NCI-H2081 treated with DMSO at 0.1 percent for 48 hours (cell line): ENCODE measurements at regions not wholly inside any gene's neighbourhood (a gene's known extent, or its start where the extent isn't known, plus 50 kb on each side); places are given as distances from the start of the nearest gene placed in this dataset.

Source experiments
- DNase-seq: peaks from one replicate; lab custom pipeline; 2025; lab: John Stamatoyannopoulos, UW

DNA sequence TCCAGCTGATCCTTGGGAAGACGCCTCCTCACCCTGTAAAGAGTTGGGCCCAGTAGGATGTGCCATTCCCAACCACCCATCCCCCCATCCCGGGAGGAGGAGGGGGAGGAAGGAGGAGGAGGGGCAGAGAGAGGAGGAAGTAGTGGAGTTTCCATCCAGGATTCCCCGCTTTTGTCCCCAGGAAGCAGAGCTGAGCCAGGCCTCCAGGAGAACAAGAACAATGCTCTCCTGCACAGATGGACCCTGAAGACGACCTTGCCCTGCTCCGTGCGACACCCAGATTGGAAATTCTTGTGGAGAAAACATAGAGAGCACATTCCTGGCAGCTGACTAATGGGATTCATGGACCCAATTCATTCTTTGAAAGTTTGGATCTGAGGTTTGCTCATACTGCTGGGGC lies 132.3 kb upstream of the CRY1 start:
- DNase-seq, result no peak

DNA sequence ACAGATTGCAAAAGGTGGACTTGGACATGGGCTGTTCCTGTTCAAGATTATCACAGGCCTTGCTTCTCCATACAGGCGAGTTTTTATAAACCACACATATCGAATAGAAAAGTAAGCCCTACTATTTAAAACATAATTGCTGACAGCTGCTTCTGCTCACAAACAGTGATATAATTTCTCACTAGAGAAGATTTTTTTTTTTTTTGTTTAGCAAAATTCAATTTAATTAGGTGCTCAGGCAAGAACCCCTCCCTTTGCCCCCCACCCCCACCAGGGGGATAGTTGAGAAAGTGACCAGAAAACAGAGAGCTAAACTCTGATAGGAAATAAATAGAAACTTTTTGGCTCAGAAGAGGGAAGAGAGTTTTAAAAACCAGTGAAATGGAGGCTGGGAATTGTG lies 132.8 kb upstream of the CRY1 start:
- no peak for DNase-seq

GRCh38 chr12:107228076-107228475 lies 134.7 kb upstream of the CRY1 start:
- no peak for DNase-seq

GRCh38 chr12:107229827-107230226 lies 136.5 kb upstream of the CRY1 start:
- DNase-seq, result no peak

DNA sequence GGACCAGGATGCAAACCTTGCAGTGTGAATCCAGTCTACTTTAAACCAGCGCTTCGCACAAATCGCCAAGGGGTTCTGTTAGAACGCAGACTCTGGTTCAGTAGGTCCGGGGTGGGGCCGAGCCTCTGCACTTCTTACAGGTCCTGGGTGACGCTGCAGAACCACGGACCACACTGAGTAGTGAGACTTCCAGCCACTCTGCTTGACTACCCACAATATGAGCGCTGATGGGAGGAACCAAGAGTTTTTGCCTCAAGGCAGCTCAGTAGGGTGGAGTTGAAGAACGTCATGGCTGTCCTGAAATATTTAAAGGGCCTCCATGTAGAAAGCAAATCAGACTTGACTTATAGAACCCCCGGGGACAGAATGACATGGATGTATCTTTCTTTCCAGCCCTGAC lies 138.0 kb upstream of the CRY1 start:
- no peak for DNase-seq

DNA sequence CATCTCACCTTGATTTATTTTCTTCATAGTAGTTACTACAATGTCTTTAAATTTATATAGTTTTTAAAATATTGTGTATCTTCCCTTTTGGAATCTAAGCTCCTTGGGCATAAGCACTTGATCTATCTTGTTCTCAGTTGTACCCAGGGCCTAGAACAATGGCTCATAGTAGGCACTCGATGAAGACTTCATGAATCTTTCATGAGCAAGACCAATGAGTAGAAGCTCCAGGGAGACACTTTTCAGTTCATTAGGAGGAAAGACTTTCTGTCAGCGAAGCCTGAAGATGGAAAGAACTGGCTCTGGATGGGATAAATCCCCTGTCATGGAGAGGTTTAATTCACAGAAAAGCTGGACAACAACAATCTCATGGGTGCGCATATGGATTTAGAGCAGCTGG lies 140.2 kb upstream of the CRY1 start:
- no peak for DNase-seq

GRCh38 chr12:107235600-107235999 lies 142.3 kb upstream of the CRY1 start:
- DNase-seq, result no peak

- DNase-seq, result no peak
Measured at GRCh38 chr12:107236824-107237511, 143.6 kb upstream of the CRY1 start.

DNA sequence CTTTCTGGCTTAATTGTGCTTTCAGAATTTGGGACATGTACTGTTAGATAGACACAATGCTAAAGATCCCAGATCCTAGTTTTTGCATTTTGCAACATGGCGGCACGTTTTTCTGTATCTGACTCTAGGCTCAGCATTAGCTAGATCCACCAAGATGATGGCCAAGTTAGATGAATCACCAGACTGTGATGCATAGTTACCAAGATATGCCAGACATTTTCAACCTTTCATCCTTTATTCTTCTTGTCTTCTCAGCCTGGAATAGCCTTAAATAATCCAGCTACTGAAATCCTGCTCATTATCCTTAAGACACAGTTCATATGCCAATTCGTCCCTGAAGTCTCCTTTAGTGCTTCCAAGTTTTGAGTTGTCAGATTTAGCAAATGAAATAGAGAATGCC lies 144.9 kb upstream of the CRY1 start:
- DNase-seq, result no peak

DNA sequence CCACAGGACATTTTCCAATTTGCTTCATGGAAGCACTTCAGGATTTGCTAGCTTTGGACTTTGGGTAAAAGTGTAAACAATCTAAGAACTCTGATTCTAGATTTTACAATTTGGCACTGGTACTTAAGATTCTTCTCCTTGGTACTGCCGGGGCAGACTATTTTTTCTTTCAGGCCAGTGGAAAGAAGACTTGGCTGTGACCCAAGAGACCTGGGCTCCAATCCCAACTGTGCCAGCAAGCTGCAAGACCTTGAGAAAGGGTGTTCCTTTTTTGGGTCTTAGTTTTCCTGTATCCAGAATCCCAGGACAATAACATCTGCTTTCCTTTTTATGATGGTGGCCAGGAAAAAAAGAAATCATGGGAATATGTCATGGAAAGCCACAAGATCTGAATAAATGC lies 148.1 kb upstream of the CRY1 start:
- no peak for DNase-seq

GRCh38 chr12:107242189-107242588 lies 148.8 kb upstream of the CRY1 start:
- no peak for DNase-seq

- peak; percentile 82 for DNase-seq
Measured at GRCh38 chr12:107243341-107243740, 150.0 kb upstream of the CRY1 start.

DNA sequence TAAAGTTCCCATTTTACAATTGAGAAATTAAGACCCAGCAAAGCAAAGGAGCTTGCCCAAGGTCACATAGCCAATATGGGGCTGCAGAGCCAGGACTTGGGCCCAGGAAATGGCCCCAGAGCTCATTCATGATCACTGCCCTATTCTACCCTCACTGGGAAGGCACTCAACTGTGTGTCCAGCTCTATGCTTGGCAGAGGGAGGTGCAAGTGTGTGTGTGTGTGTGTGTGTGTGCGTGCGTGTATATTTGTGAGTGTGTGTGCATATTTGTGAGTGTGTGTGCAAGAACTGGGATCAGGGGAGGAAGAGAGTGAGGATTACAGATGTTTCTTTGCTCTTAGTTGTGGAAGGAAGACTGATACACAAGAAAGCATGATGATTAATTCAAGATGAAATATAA lies 151.2 kb upstream of the CRY1 start:
- no peak for DNase-seq

DNA sequence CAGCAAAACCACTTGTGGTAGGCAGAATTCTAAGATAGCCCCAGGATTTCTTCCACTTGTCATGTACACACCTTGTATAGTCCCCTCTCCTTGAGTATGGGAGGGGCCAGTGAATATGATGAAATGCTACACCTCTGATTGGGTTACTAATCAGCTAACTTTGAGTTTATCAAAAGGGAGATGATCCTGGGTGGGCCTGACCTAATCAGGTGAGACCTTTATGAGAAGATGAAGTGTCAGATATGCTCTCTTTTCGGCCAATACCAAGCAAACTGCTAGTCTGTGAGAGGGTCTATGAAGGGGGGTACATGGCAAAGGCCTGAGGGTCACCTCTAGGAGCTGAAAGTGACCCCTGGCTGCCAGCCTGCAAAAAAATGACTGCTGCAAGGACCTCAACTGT lies 154.3 kb upstream of the CRY1 start:
- DNase-seq, result no peak

DNA sequence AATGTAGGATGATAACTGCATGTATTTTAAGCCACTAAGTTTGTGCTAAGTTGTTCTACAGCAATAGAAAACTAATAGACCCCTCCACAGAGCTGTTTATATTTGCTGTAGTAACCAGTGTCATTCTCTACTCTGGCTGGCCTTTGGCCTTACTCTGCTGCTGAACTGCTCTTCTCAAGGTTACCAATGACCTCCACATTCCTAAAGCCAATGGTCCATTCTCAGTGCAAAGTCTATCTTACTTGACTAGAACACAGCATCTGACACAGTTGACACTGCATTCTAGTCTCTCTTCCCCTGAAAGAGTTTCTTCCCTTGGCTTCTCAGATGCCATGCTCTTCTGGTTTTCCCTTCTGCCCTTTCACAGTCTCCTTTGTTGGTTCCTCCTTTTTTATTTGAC lies 154.8 kb upstream of the CRY1 start:
- DNase-seq, result no peak

DNA sequence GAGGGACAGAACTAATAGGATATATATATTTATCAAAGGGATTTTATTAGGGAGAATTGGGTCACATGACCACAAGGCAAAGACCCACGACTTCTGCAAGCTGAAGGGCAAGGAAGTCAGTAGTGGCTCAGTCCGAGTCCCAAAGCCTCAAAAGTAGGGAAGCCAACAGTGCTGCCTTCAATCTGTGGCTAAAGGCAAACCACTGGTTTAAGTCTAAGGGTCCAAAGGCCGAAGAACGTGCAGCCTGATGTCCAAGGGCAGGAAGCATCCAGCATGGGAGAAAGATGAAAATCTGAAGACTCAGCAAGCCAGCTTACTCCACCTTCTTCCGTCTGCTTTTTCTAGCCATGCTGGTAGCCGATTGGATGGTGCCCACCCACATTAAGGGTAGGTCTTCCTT lies 157.9 kb upstream of the CRY1 start:
- DNase-seq, result no peak

DNA sequence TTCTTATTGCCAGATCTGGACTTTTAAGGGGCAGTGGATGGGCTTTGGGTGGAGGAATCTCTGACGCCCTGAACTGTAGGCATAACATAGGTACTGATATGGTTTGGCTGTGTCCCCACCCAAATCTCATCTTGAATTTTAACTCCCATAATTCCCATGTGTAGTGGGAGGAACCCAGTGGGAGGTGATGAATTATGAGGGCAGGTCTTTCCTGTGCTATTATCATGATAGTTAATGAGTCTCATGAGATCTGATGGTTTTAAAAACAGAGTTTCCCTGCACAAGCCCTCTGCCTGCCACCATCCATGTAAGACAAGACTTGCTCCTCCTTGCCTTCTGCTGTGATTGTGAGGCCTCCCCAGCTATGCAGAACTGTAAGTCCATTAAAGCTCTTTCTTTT lies 160.0 kb upstream of the CRY1 start:
- DNase-seq, result no peak

- DNase-seq, result no peak
Measured at GRCh38 chr12:107254258-107254856, 161.0 kb upstream of the CRY1 start.

GRCh38 chr12:107258780-107259179 lies 165.4 kb upstream of the CRY1 start:
- DNase-seq, result no peak

DNA sequence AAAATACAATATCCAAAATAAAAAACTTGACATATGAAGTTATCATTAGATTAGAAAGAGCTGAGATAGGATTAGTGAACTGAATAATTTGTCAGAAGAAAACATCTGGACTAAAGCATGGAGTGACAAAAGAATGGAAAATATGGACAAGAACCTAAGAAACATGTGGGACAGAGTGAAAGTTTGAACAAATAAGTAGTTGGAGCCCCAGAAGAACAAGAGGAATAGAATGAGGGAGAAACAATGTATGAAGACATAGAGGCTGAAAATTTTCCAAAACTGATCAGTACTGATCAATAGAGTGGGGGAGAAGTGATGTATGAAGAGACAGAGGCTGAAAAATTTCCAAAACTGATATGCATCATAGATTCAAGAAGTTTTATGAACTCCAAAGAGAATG lies 170.6 kb upstream of the CRY1 start:
- DNase-seq, result no peak

DNA sequence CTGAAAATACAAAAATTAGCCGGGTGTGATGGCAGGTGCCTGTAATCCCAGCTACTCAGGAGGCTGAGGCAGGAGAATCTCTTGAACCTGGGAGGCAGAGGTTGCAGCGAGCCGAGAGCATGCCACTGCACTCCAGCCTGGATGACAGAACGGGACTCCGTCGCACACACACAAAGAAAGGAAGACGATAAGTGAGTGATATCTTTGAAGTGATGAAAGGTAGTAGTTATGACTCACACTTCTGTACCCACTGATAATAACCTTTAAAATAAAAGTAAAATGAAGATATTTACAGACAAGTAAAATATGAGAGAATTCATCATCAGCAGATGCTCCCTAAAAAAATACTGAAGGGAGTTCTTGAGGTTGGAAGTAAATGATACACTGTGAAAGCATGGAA lies 171.3 kb upstream of the CRY1 start:
- no peak for DNase-seq

GRCh38 chr12:107267604-107268003 lies 174.3 kb upstream of the CRY1 start:
- DNase-seq, result no peak

GRCh38 chr12:107271523-107271922 lies 178.2 kb upstream of the CRY1 start:
- DNase-seq, result no peak

DNA sequence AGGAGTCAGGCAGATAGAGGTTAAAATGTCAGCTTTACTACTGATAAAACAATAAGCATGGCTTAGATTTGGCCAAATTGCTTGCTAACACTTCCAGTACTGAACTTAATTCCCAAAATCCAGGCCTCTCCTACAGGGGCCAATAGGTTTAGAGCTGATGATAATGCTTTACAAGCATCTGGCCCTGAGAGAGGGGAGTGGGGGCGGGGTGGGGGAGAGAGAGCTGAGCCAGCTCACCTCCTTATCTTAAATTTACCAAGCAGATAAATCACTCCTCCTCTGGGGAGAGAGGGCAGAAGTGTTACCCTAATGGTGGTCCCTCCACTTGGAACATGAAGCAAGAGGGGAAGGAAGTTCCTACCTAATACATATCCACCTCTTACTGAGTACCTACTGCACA lies 182.2 kb upstream of the CRY1 start:
- no peak for DNase-seq
